HEK293 (cell line): ENCODE measurements at regions not wholly inside any gene's neighbourhood (a gene's known extent, or its start where the extent isn't known, plus 50 kb on each side); places are given as distances from the start of the nearest gene placed in this dataset.

Source experiments
- CTCF ChIA-PET: fragments of 350-600 bp; formaldehyde crosslinking; extraction: SDS; loops from one replicate; lab custom pipeline; 2021; ENCODE audit warnings: antibody characterized with exemption; lab: Yijun Ruan, JAX
- POLR2A ChIA-PET: fragments of 300-600 bp; formaldehyde crosslinking; extraction: SDS; loops from one replicate; lab custom pipeline; 2020; ENCODE audit warnings: antibody characterized with exemption, inconsistent platforms; lab: Yijun Ruan, JAX
- H3K27ac ChIP-seq: fragments of 200-500 bp; sonication (Bioruptor generic); 2 replicates; pipeline ENCODE4 v1.5.1; 2014; ENCODE audit warnings: low read depth, low read length, control low read depth, inconsistent platforms; ENCODE audit errors: extremely low read depth
- H3K36me3 ChIP-seq, 2 experiments: fragments of 200-500 bp in 1 of 2; sonication (Bioruptor generic) in 1 of 2; 1 replicate in 1 of 2; 2 replicates in 1 of 2; pipeline ENCODE4 v1.5.1; 2014 to 2017; ENCODE audit warnings: inconsistent platforms in 2 of 2, low read length in 2 of 2; ENCODE audit not compliant: control insufficient read depth in 2 of 2, insufficient read depth in 1 of 2
- H3K4me1 ChIP-seq: fragments of 200-500 bp; sonication (Bioruptor generic); 2 replicates; pipeline ENCODE4 v1.5.1; 2014; ENCODE audit warnings: mild to moderate bottlenecking, low read length, inconsistent platforms; ENCODE audit not compliant: control insufficient read depth, insufficient read depth
- H3K4me3 ChIP-seq: 2 replicates; pipeline ENCODE4 v1.5.1; 2011; ENCODE audit warnings: low read depth, mild to moderate bottlenecking, control low read depth, low read length, moderate library complexity
- H3K9me3 ChIP-seq: fragments of 200-500 bp; sonication (Bioruptor generic); 2 replicates; pipeline ENCODE4 v1.5.1; 2014; ENCODE audit warnings: low read depth, low read length, inconsistent platforms; ENCODE audit not compliant: control insufficient read depth, insufficient read depth
- GFI1B ChIP-seq: fragments of 450-650 bp; formaldehyde crosslinking; IDR thresholded peaks from 2 replicates; pipeline ENCODE4 v1.5.1; 2016; ENCODE audit warnings: missing biosample characterization, missing genetic modification characterization
- KLF9 ChIP-seq: fragments of 450-650 bp; formaldehyde crosslinking; IDR thresholded peaks from 2 replicates; pipeline ENCODE4 v1.5.1; 2016; ENCODE audit warnings: missing biosample characterization, missing genetic modification characterization, low read depth
- PBX3 ChIP-seq: sonication (generic); formaldehyde crosslinking; IDR thresholded peaks from 2 replicates; pipeline ENCODE4 v1.8.1; 2022; ENCODE audit warnings: mild to moderate bottlenecking, moderate library complexity, missing genetic modification reagents
- PRDM10 ChIP-seq: fragments of 450-650 bp; formaldehyde crosslinking; IDR thresholded peaks from 2 replicates; pipeline ENCODE4 v1.5.1; 2016; ENCODE audit warnings: missing biosample characterization, missing genetic modification characterization
- PRDM4 ChIP-seq: fragments of 450-650 bp; formaldehyde crosslinking; IDR thresholded peaks from 2 replicates; pipeline ENCODE4 v1.5.1; 2017; ENCODE audit warnings: missing biosample characterization, missing genetic modification characterization
- REST ChIP-seq: fragments of 450-650 bp; formaldehyde crosslinking; IDR thresholded peaks from 2 replicates; pipeline ENCODE4 v1.5.1; 2016; ENCODE audit warnings: missing biosample characterization, missing genetic modification characterization
- SCRT2 ChIP-seq: fragments of 450-650 bp; formaldehyde crosslinking; IDR thresholded peaks from 2 replicates; pipeline ENCODE4 v1.5.1; 2016; ENCODE audit warnings: missing biosample characterization, missing genetic modification characterization
- YY1 ChIP-seq: fragments of 450-650 bp; formaldehyde crosslinking; IDR thresholded peaks from 2 replicates; pipeline ENCODE4 v1.5.1; 2018; ENCODE audit warnings: missing biosample characterization, missing genetic modification characterization
- ZNF132 ChIP-seq: fragments of 450-650 bp; formaldehyde crosslinking; IDR thresholded peaks from 2 replicates; pipeline ENCODE4 v1.5.1; 2017; ENCODE audit warnings: missing biosample characterization, missing genetic modification characterization, borderline replicate concordance
- ZNF146 ChIP-seq: fragments of 450-650 bp; formaldehyde crosslinking; IDR thresholded peaks from 2 replicates; pipeline ENCODE4 v1.5.1; 2016; ENCODE audit warnings: missing biosample characterization, missing genetic modification characterization
- ZNF148 ChIP-seq: fragments of 450-650 bp; formaldehyde crosslinking; IDR thresholded peaks from 2 replicates; pipeline ENCODE4 v1.5.0; 2017; ENCODE audit warnings: missing biosample characterization, missing genetic modification characterization, borderline replicate concordance
- ZNF302 ChIP-seq: fragments of 450-650 bp; formaldehyde crosslinking; IDR thresholded peaks from 2 replicates; pipeline ENCODE4 v1.5.1; 2016; ENCODE audit warnings: missing biosample characterization, missing genetic modification characterization, low read depth
- ZNF398 ChIP-seq: fragments of 450-650 bp; formaldehyde crosslinking; IDR thresholded peaks from 2 replicates; pipeline ENCODE4 v1.5.1; 2017; ENCODE audit warnings: missing biosample characterization, missing genetic modification characterization
- ZNF626 ChIP-seq: fragments of 450-650 bp; sonication (Bioruptor Pico); formaldehyde crosslinking; IDR thresholded peaks from 2 replicates; pipeline ENCODE4 v1.5.1; 2018; ENCODE audit warnings: missing biosample characterization, missing genetic modification characterization, inconsistent platforms
- ZNF704 ChIP-seq: fragments of 450-650 bp; formaldehyde crosslinking; IDR thresholded peaks from 2 replicates; pipeline ENCODE4 v1.5.1; 2016; ENCODE audit warnings: missing biosample characterization, missing genetic modification characterization
- ZNF747 ChIP-seq: fragments of 450-650 bp; formaldehyde crosslinking; IDR thresholded peaks from 2 replicates; pipeline ENCODE4 v1.5.1; 2016; ENCODE audit warnings: missing biosample characterization, missing genetic modification characterization

GRCh38 chrX:147573266-147573665 lies 338.5 kb upstream of the FMR1 start (continued):
- TF ChIP-seq REST (tag by site-specific recombination): no peak
- no peak for TF ChIP-seq YY1 (tag by site-specific recombination)

- Histone ChIP-seq H3K27ac (no peak overlapping the region), H3K4me3 (no peak overlapping the region), H3K4me1 (no peaks in the 10 kb centered on the region), H3K36me3 (no peaks in the 10 kb centered on the region), H3K9me3 (no peaks in the 10 kb centered on the region)
- no peak for TF ChIP-seq ZNF146 (tag by site-specific recombination)
- no peak for TF ChIP-seq ZNF148 (tag by site-specific recombination)
- TF ChIP-seq ZNF132 (tag by site-specific recombination): no peak
- TF ChIP-seq GFI1B: no peak
- no peak for TF ChIP-seq ZNF704 (tag by site-specific recombination)
- no peak for TF ChIP-seq ZNF626 (tag by site-specific recombination)
- TF ChIP-seq ZNF302 (tag by site-specific recombination): no peak
- no peak for TF ChIP-seq ZNF747 (tag by site-specific recombination)
- TF ChIP-seq SCRT2 (tag by site-specific recombination): no peak
- TF ChIP-seq PRDM10: no peak
- ChIA-PET POLR2A (no interaction called here), CTCF (no interaction called here)
These were observed 309.5 kb upstream of the FMR1 start for GRCh38 chrX:147602176-147602696.

- H3K9me3 ChIP-seq: no peaks in the 10 kb centered on the region; the same call in 1 of the 2 replicates
- H3K36me3 ChIP-seq: no peaks in the 10 kb centered on the region
- H3K4me1 ChIP-seq: no peaks in the 10 kb centered on the region
- H3K4me3 ChIP-seq: no peak overlapping the region
- ChIA-PET CTCF (interaction anchor here (0.5 kb wide), 1 partner anchor 362 kb away, joined by 3 read pairs; no protein-coding TSS in a partner anchor), POLR2A (no interaction called here)
- no peak overlapping the region for H3K27ac ChIP-seq
- TF ChIP-seq ZNF398 (tag by site-specific recombination) (no peak), PBX3 (no peak), KLF9 (tag by site-specific recombination) (no peak), PRDM4 (tag by site-specific recombination) (no peak)
These were observed 285.1 kb upstream of the FMR1 start for GRCh38 chrX:147626605-147627004.
